Ovary (tissue), 3 donors: ENCODE measurements at regions not wholly inside any gene's neighbourhood (a gene's known extent, or its start where the extent isn't known, plus 50 kb on each side); places are given as distances from the start of the nearest gene placed in this dataset.

Experiments used
- EP300 ChIP-seq: sonication (generic); formaldehyde crosslinking; IDR thresholded peaks from one replicate; pipeline ENCODE4 v1.6.1; 2017; ENCODE audit warnings: antibody characterized with exemption
- POLR2A ChIP-seq: fragments of 450-650 bp; IDR thresholded peaks from one replicate; pipeline ENCODE4 v1.6.1; 2017; ENCODE audit warnings: antibody characterized with exemption, mild to moderate bottlenecking, moderate library complexity
- TF ChIP-seq, protein P1 (sequence below), 3 donors: fragments of 450-650 bp in 2 of 3; fragments of 200-600 bp in 1 of 3; IDR thresholded peaks; one replicate each; pipeline versions ENCODE4 v1.5.1 to v1.8.0; 2016 to 2022; ENCODE audit warnings: antibody characterized with exemption in 3 of 3, mild to moderate bottlenecking in 1 of 3
- donor health status: DM: no; HTN: no; CAD: no.

DNA sequence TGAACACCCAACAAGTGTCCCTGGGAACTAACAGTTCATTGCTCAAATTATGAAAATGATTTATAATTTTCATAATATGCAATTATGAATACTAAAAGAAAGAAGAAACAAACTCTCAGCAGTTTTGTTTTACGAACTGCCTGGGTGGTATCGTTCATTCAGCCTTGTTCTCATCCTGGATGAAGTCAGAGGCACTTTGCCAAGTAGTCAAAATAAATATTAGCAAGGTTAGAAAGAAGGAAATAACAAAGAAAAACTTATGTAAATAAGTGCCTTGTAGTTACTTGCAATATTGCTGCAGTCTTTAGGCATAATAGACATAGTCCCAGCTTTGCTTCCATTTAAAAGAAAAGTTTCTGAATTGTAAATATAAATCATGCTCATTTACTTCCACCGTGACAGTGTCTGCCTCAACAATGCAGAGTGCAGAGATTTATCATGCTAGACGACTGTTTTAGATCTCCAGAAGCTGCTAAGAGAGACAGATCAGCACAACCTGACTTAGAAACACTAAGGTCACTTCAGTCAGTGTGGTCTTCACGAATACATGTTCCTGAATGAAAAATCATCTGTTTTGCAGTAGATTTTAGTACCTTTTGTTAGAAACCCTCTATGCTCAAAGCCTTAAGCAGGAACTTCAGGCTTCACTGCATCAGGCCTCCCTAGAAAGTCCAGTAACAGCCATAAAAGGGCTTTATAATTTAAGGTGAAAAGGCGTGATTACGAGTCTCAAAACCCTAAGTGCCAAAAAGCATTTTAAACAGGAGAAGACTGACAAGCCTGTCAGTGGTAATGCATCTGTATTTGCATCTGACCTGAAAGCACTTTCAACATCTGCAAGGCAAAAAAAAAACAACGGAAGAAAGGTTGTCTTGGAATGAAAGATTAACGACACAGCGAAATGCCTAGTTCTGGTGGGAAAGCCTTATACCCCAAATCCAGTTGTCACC lies 92.1 kb downstream of the TMEM167A start:
- TF ChIP-seq, protein P1, sequence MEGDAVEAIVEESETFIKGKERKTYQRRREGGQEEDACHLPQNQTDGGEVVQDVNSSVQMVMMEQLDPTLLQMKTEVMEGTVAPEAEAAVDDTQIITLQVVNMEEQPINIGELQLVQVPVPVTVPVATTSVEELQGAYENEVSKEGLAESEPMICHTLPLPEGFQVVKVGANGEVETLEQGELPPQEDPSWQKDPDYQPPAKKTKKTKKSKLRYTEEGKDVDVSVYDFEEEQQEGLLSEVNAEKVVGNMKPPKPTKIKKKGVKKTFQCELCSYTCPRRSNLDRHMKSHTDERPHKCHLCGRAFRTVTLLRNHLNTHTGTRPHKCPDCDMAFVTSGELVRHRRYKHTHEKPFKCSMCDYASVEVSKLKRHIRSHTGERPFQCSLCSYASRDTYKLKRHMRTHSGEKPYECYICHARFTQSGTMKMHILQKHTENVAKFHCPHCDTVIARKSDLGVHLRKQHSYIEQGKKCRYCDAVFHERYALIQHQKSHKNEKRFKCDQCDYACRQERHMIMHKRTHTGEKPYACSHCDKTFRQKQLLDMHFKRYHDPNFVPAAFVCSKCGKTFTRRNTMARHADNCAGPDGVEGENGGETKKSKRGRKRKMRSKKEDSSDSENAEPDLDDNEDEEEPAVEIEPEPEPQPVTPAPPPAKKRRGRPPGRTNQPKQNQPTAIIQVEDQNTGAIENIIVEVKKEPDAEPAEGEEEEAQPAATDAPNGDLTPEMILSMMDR (IDR thresholded peaks at IDR 0.05), result no peak
- TF ChIP-seq POLR2A, result no peak
- no peak for TF ChIP-seq EP300
